ENCODE measurements at regions not wholly inside any gene's neighbourhood (a gene's known extent, or its start where the extent isn't known, plus 50 kb on each side); places are given as distances from the start of the nearest gene placed in this dataset.
"Not testable (repeated sequence)": the region's sequence is repeated elsewhere in the genome, so short reads cannot be mapped to it uniquely, and the experiment has no call there.

GRCh38 chr18:47397671-47398319 is 146.3 kb upstream of the SKOR2 start:
- DNase-seq, result no peak

GRCh38 chr18:47391665-47392064 is 140.2 kb upstream of the SKOR2 start:
- DNase-seq, result no peak

GRCh38 chr18:47390410-47391024 is 139.1 kb upstream of the SKOR2 start:
- DNase-seq, result no peak

GRCh38 chr18:47389210-47389609 is 137.8 kb upstream of the SKOR2 start:
- DNase-seq, result no peak

- no peak for DNase-seq
Observed at GRCh38 chr18:47387864-47388263, 136.4 kb upstream of the SKOR2 start.

GRCh38 chr18:47383729-47384128 is 132.3 kb upstream of the SKOR2 start:
- no peak for DNase-seq

- no peak for DNase-seq
Observed at GRCh38 chr18:47381975-47382570, 130.6 kb upstream of the SKOR2 start.

GRCh38 chr18:47380153-47380552 is 128.7 kb upstream of the SKOR2 start:
- DNase-seq, result no peak

- no peak for DNase-seq
Observed at GRCh38 chr18:47373465-47373864, 122.0 kb upstream of the SKOR2 start.

- DNase-seq, result no peak
Observed at GRCh38 chr18:47370052-47370451, 118.6 kb upstream of the SKOR2 start.

- DNase-seq, result not testable (repeated sequence)
Observed at GRCh38 chr18:47354061-47354460, 102.6 kb upstream of the SKOR2 start.

- DNase-seq, result no peak
Observed at GRCh38 chr18:47346016-47346415, 94.6 kb upstream of the SKOR2 start.

GRCh38 chr18:47345291-47345690 is 93.8 kb upstream of the SKOR2 start:
- no peak for DNase-seq

GRCh38 chr18:47343291-47343690 is 91.8 kb upstream of the SKOR2 start:
- DNase-seq, result no peak

GRCh38 chr18:47342566-47342965 is 91.1 kb upstream of the SKOR2 start:
- DNase-seq, result no peak

- DNase-seq, result no peak
Observed at GRCh38 chr18:47341678-47342077, 90.2 kb upstream of the SKOR2 start.

- DNase-seq, result no peak
Observed at GRCh38 chr18:47334966-47335365, 83.5 kb upstream of the SKOR2 start.

GRCh38 chr18:47333926-47334635 is 82.6 kb upstream of the SKOR2 start:
- no peak for DNase-seq

- DNase-seq, result no peak
Observed at GRCh38 chr18:47331641-47332040, 80.2 kb upstream of the SKOR2 start.

GRCh38 chr18:47331026-47331425 is 79.6 kb upstream of the SKOR2 start:
- DNase-seq, result no peak

- no peak for DNase-seq
Observed at GRCh38 chr18:47323158-47323557, 71.7 kb upstream of the SKOR2 start.

- no peak for DNase-seq
Observed at GRCh38 chr18:47321815-47322214, 70.4 kb upstream of the SKOR2 start.

- no peak for DNase-seq
Observed at GRCh38 chr18:47317824-47318508, 66.5 kb upstream of the SKOR2 start.

Data from midbrain (tissue), 1 donor.